Psoas muscle (tissue), 7 donors: ENCODE measurements at regions not wholly inside any gene's neighbourhood (a gene's known extent, or its start where the extent isn't known, plus 50 kb on each side); places are given as distances from the start of the nearest gene placed in this dataset.

Source experiments
- ATAC-seq, 4 donors: fragments of 200-7000 bp; cut with Tn5 transposase; one replicate each; pipeline ENCODE4 v1.9.1; 2020; ENCODE audit warnings: moderate library complexity in 3 of 4, mild to moderate bottlenecking in 2 of 4
- DNase-seq, 2 donors: peaks; one replicate each; pipeline ENCODE4 v3.0.0-alpha.2; 2020
- H3K27ac ChIP-seq: fragments of 200-600 bp; one replicate; pipeline ENCODE4 v1.8.0; 2022
- H3K27me3 ChIP-seq, 3 donors: fragments of 200-600 bp in 1 of 3; one replicate each; pipeline versions ENCODE4 v1.6.1 to v1.8.0; 2013 to 2022; ENCODE audit warnings: low read length in 2 of 3, mild to moderate bottlenecking in 2 of 3, moderate library complexity in 1 of 3; ENCODE audit not compliant: insufficient read depth in 3 of 3
- H3K36me3 ChIP-seq, 2 donors: fragments of 200-600 bp in 1 of 2; one replicate each; pipeline versions ENCODE4 v1.6.1 to v1.8.0; 2013 to 2022; ENCODE audit warnings: low read depth in 1 of 2, mild to moderate bottlenecking in 1 of 2, moderate library complexity in 1 of 2; ENCODE audit not compliant: insufficient read depth in 1 of 2
- H3K4me1 ChIP-seq: fragments of 200-600 bp; one replicate; pipeline ENCODE4 v1.8.0; 2022
- H3K4me3 ChIP-seq: fragments of 200-600 bp; one replicate; pipeline ENCODE4 v1.8.0; 2022; ENCODE audit warnings: mild to moderate bottlenecking
- H3K9me3 ChIP-seq: fragments of 200-600 bp; one replicate; pipeline ENCODE4 v1.8.0; 2022
- WGBS, 3 donors: extraction: QIAGEN DNeasy Blood & Tissue Kit; methylation state at CpG; one replicate each; pipeline versions ENCODE4 v1.1.6 to v1.1.7; 2013; 5-methylcytosine and 5-hydroxymethylcytosine counted together
- intact Hi-C, 2 donors: fragments of 100-400 bp; cut with DNase I; formaldehyde crosslinking; loops; one replicate each; pipeline versions ENCODE4 v1.11.0 to v1.14.2; 2022
- TF ChIP-seq, protein P1 (sequence below): fragments of 200-600 bp; IDR thresholded peaks from one replicate; pipeline ENCODE4 v1.8.0; 2022; ENCODE audit warnings: antibody characterized with exemption
- donor health status: healthy with polysubstance abuse.
- donor health status: DM: no; HTN: no; CAD: no; lungs with moderate emphysema.
- donor health status: Bipolar disorder and iron deficiency.
- donor health status: healthy.
- donor health status: DM: yes; HTN: yes; CAD: no.
- donor health status: DM: no; HTN: no; CAD: no.
- donor health status: DM: yes; HTN: yes; CAD: no.

DNA sequence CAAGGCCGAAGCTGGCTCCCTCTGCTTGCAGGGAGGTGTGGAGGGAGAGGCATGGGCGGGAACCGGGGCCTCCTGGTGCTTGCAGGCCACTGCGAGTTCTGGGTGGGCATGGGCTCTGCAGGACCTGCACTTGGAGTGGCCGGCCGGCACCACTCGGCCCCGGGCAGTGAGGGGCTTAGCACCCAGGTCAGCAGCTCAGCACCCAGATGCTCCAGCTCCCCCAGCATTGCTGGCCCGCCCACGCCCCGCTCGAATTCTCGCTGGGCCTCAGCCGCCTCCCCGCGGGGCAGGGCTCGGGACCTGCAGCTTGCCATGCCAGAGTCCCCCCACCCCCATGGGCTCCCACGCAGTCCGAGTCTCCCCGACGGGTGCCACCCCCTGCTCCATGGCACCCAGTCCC is 176.2 kb upstream of the FAM98A start:
- H3K27ac ChIP-seq, result no peak overlapping the region
- H3K4me3 ChIP-seq, result no peak overlapping the region
- DNase-seq (no peak), ATAC-seq (no peak)
- no peaks in the 10 kb centered on the region for H3K27me3 ChIP-seq
- WGBS, 3 donors, result 97 to 98% (median 98%) methylated on average over 17 to 21 of the region's 21 CpGs
- no peaks in the 10 kb centered on the region for H3K36me3 ChIP-seq
- no peaks in the 10 kb centered on the region for H3K9me3 ChIP-seq
- TF ChIP-seq, protein P1, sequence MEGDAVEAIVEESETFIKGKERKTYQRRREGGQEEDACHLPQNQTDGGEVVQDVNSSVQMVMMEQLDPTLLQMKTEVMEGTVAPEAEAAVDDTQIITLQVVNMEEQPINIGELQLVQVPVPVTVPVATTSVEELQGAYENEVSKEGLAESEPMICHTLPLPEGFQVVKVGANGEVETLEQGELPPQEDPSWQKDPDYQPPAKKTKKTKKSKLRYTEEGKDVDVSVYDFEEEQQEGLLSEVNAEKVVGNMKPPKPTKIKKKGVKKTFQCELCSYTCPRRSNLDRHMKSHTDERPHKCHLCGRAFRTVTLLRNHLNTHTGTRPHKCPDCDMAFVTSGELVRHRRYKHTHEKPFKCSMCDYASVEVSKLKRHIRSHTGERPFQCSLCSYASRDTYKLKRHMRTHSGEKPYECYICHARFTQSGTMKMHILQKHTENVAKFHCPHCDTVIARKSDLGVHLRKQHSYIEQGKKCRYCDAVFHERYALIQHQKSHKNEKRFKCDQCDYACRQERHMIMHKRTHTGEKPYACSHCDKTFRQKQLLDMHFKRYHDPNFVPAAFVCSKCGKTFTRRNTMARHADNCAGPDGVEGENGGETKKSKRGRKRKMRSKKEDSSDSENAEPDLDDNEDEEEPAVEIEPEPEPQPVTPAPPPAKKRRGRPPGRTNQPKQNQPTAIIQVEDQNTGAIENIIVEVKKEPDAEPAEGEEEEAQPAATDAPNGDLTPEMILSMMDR, result no peak
- intact Hi-C loops, result no loop called here
- H3K4me1 ChIP-seq, result no peaks in the 10 kb centered on the region

DNA sequence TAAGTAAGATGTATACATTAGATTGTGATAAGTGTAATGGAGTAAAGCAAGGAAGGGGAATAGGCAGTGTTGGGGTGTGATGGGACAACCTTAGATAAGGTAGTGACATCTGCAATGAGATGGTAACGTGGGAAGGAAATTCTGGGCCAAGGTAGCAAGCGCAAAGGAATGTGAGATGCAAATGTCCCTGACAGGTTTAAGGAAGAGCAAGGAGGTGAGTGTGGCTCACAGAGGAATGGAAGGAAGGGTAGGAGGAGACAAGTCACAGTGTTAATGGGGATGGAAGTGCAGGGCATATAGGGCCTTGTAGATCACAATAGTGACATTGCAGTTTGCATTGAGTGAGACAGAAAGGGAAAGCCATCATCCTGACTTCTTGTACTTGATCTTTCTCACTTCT is 170.9 kb upstream of the FAM98A start:
- TF ChIP-seq, protein P1, result no peak
- no peak for ATAC-seq

DNA sequence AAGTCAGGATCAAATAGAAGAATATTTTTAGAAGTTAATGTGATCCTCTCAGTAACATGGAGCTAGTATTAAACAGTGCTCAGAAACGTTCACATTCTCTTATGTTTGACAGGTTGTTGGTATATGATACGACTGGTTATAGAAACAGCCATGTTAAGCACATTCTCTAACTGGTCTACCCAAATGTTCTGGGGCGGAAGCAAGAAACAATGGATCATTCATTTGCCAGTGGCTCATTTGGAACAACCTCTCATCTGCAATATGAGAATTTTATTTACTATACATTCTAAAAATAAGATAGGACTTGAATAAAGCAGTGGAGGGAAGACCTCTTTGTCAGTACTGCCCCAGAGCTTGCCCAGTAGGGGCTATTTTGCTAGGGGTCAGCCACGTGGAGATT is 167.1 kb upstream of the FAM98A start:
- ATAC-seq, result no peak
- no peaks in the 10 kb centered on the region for H3K9me3 ChIP-seq

More for the DNA sequence above, 170.9 kb upstream of the FAM98A start:
- 87 to 90% (median 89%) methylated on average over 2 of the region's 2 CpGs for WGBS, 3 donors
- no peaks in the 10 kb centered on the region for H3K9me3 ChIP-seq
- no peak for DNase-seq
- no peaks in the 10 kb centered on the region for H3K36me3 ChIP-seq
- no peak overlapping the region for H3K4me3 ChIP-seq
- no peak overlapping the region for H3K27ac ChIP-seq
- intact Hi-C loops, result no loop called here
- H3K4me1 ChIP-seq, result no peaks in the 10 kb centered on the region
- H3K27me3 ChIP-seq, result no peaks in the 10 kb centered on the region

DNA sequence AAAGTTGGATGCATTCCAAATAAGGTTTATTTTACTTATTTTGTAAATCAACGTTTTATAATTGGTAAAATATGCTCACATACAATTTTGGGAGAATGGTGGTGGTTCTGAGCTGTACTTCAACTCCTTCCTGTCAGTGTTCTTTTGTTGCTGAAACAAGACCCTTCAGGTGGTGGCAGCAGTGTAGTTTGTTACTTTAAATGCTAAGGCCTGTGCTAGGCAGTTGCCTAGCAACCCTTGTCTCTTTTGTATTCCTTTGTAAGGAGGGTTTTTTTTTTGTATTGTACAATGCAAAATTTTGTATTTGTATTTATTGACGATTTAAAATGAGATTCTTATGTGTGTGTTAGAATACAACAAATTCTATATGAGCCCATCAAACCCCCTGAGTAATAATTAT is 166.0 kb upstream of the FAM98A start:
- no peaks in the 10 kb centered on the region for H3K4me1 ChIP-seq
- TF ChIP-seq, protein P1, result no peak
- 18 to 22% (median 21%) methylated on average over 2 of the region's 2 CpGs for WGBS, 3 donors
- ATAC-seq (no peak), DNase-seq (no peak)
- no peaks in the 10 kb centered on the region for H3K27me3 ChIP-seq
- intact Hi-C loops, result no loop called here
- no peaks in the 10 kb centered on the region for H3K36me3 ChIP-seq
- no peak overlapping the region for H3K4me3 ChIP-seq
- no peak overlapping the region for H3K27ac ChIP-seq
- H3K9me3 ChIP-seq, result no peaks in the 10 kb centered on the region

More for the DNA sequence above, 167.1 kb upstream of the FAM98A start:
- DNase-seq, result no peak
- intact Hi-C loops, result no loop called here
- WGBS, 3 donors, result 38 to 54% (median 43%) methylated on average over 4 of the region's 4 CpGs
- H3K4me3 ChIP-seq, result no peak overlapping the region
- H3K36me3 ChIP-seq, result no peaks in the 10 kb centered on the region
- TF ChIP-seq, protein P1, result no peak
- no peak overlapping the region for H3K27ac ChIP-seq
- H3K27me3 ChIP-seq, result no peaks in the 10 kb centered on the region
- no peaks in the 10 kb centered on the region for H3K4me1 ChIP-seq

DNA sequence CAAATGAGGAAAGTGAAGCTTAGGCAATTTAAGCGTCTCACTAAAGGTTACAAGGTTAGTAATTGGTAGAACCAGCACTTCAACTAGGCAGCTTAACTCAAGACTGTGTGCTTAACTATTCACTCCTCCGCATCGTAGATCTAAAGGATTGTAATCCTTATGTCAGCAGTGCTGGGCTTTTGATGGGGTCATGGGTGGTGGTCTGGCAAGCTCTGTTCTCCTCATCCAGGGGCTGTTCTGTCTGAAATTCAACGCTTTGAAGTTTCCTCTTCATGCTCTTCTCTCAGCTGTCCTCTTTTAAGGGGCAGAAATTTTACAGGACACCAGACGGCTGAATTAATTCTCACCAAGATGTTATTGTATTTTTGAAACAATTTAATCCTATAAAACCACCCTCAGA is 165.5 kb upstream of the FAM98A start:
- intact Hi-C loops, result no loop called here
- no peak for DNase-seq
- Histone ChIP-seq H3K4me1 (no peaks in the 10 kb centered on the region), H3K36me3 (no peaks in the 10 kb centered on the region), H3K27me3 (no peaks in the 10 kb centered on the region), H3K9me3 (no peaks in the 10 kb centered on the region), H3K4me3 (no peak overlapping the region), H3K27ac (no peak overlapping the region)
- ATAC-seq, result no peak
- TF ChIP-seq, protein P1, result no peak
- 49 to 57% (median 49%) methylated on average over 5 of the region's 5 CpGs for WGBS, 3 donors
